ENCODE measurements at regions not wholly inside any gene's neighbourhood (a gene's known extent, or its start where the extent isn't known, plus 50 kb on each side); places are given as distances from the start of the nearest gene placed in this dataset.

- no peaks in the 10 kb centered on the region for H3K36me3 ChIP-seq
- H3K4me1 ChIP-seq: no peaks in the 10 kb centered on the region
- H3K4me3 ChIP-seq: no peak overlapping the region
- DNase-seq (ENCODE audit: low spot score): no peak
- TF ChIP-seq CTCF (IDR thresholded peaks at IDR 0.05): no peak
- no peaks in the 10 kb centered on the region for H3K27me3 ChIP-seq
- no peak overlapping the region for H3K27ac ChIP-seq
- no peaks in the 10 kb centered on the region for H3K9me3 ChIP-seq
Observed at GRCh38 chr17:13996748-13997147, 72.6 kb upstream of the COX10 start.

- H3K4me3 ChIP-seq: no peak overlapping the region
- no peak overlapping the region for H3K27ac ChIP-seq
- no peak for DNase-seq (ENCODE audit: low spot score)
- H3K36me3 ChIP-seq: no peaks in the 10 kb centered on the region
- TF ChIP-seq CTCF (IDR thresholded peaks at IDR 0.05): no peak
- no peaks in the 10 kb centered on the region for H3K4me1 ChIP-seq
- H3K9me3 ChIP-seq: no peaks in the 10 kb centered on the region
- H3K27me3 ChIP-seq: no peaks in the 10 kb centered on the region
Observed at GRCh38 chr17:14004927-14005620, 64.2 kb upstream of the COX10 start.

DNA sequence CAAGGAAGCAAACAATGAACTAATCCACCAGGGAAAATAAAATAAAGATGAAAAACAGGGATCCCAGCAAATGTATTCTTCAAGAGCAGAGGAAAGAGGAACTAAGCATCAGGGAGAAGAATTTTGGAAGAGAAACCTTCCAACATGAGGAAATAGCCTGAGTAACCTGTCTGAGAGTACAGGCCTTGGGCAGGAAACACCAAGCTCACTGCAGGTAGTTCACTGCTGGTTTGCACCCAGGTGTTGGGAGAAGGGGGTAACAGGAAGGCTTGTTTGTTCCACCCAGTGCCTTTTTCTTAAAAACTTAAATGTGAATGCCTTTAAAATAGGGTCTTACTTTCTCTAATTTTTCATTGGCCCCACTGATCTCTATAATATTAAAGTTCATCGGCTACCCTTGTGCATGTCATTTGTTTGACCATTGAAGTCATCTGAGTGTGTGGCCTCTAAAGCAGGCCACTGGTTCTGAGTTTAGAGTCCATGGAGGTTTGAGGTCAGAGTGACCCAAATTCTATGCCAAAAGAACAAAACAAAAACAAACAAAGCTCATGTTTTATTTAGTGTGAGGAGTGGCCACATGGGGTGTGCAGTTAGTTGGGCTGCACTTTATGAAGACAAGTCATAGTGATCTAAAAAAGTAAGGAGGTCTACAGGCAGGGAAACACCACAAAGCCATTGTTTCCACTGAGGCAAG lies 62.9 kb upstream of the COX10 start:
- no peaks in the 10 kb centered on the region for H3K36me3 ChIP-seq
- no peak overlapping the region for H3K4me3 ChIP-seq
- H3K9me3 ChIP-seq: peaks cover 0 to 6% of the 10 kb centered on the region in 2 donors
- H3K4me1 ChIP-seq: no peaks in the 10 kb centered on the region
- H3K27me3 ChIP-seq: no peaks in the 10 kb centered on the region
- DNase-seq (ENCODE audit: low spot score): no peak
- no peak overlapping the region for H3K27ac ChIP-seq
- TF ChIP-seq CTCF (IDR thresholded peaks at IDR 0.05): no peak

DNA sequence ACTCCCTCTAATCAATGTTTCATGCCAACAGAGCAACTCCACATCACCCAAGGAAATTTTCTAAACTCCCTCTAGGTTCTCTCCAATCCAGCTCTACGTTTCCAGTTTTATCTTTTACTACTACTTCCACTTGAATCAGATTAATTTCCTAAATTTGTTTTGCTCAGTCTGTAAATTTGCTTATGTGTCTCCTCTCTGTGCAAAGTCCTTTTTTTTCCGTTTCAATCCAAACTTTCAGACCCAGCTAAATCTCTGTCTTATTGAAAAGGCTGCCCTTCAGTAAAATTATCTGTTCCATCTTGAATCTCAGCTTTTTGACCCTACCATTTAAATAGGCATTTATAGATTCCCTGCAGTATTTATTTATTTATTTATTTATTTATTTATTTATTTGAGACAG lies 61.4 kb upstream of the COX10 start:
- H3K4me3 ChIP-seq: no peak overlapping the region
- H3K4me1 ChIP-seq: no peaks in the 10 kb centered on the region
- H3K9me3 ChIP-seq: peaks cover 0 to 6% of the 10 kb centered on the region in 2 donors
- no peaks in the 10 kb centered on the region for H3K27me3 ChIP-seq
- H3K36me3 ChIP-seq: no peaks in the 10 kb centered on the region
- no peak for DNase-seq (ENCODE audit: low spot score)
- no peak for TF ChIP-seq CTCF (IDR thresholded peaks at IDR 0.05)
- no peak overlapping the region for H3K27ac ChIP-seq

DNA sequence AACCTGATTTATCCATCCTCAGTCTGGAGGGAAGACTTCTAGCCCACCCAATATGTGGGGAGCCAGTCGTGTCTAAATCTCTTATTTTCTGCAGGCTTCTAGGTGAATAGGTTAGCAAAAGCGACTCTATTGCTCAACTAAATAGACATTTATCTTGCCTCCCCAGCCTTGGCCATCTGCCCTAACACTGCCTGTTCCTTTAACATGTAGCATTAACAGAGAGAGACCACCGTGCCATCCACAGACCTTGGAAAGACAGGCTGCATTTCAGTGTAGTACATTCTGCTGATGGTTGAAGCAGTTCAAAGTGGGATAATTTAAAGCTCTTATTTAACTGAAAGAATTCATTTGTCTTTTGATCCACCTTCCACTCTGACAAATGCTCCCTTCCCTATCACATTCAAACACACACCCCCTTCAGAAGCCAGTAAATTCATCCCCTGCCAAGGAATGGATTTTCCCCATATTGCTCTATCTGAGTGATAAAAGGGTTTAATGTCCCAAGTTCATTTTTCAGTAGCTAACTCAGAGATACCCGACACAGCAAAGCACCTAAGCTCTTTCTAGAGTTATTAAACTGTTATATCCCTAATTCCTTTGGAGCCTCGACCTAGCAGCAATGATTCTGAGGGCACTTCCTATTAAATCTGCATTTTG lies 58.1 kb upstream of the COX10 start:
- H3K27me3 ChIP-seq: no peaks in the 10 kb centered on the region
- no peaks in the 10 kb centered on the region for H3K36me3 ChIP-seq
- H3K4me3 ChIP-seq: no peak overlapping the region
- H3K4me1 ChIP-seq: no peaks in the 10 kb centered on the region
- no peak for DNase-seq (ENCODE audit: low spot score)
- peaks cover 0 to 6% of the 10 kb centered on the region in 2 donors for H3K9me3 ChIP-seq
- no peak overlapping the region for H3K27ac ChIP-seq
- TF ChIP-seq CTCF (IDR thresholded peaks at IDR 0.05): no peak

Measured in right atrium auricular region (tissue), 2 donors.